Stimulated activated CD4-positive, alpha-beta T cell treated with anti-CD3 and anti-CD28 coated beads, TNF-alpha, amount 100 ng/mL, for 48 hours (primary cell): ENCODE measurements at regions not wholly inside any gene's neighbourhood (a gene's known extent, or its start where the extent isn't known, plus 50 kb on each side); places are given as distances from the start of the nearest gene placed in this dataset.
A peak's percentile ranks its signal among the peaks of the same experiment; 100 is the strongest.

ENCODE experiments used
- DNase-seq, 3 donors: peaks; one replicate each; pipeline ENCODE4 v3.0.0-alpha.2; 2020; ENCODE audit warnings: low read depth in 3 of 3

- DNase-seq: peak; percentile 41 to 62 (median 47)
Measured at GRCh38 chr4:38310446-38311043, 350.3 kb downstream of the PTTG2 start.

- DNase-seq: no peak
Measured at GRCh38 chr4:38311495-38312126, 351.4 kb downstream of the PTTG2 start.

GRCh38 chr4:38313175-38313574 is 350.8 kb upstream of the KLF3 start:
- no peak for DNase-seq

- no peak for DNase-seq
Measured at GRCh38 chr4:38313999-38314561, 349.9 kb upstream of the KLF3 start.

- no peak for DNase-seq
Measured at GRCh38 chr4:38314663-38315062, 349.3 kb upstream of the KLF3 start.

GRCh38 chr4:38315286-38315685 is 348.7 kb upstream of the KLF3 start:
- no peak for DNase-seq

GRCh38 chr4:38316045-38316444 is 348.0 kb upstream of the KLF3 start:
- DNase-seq: no peak

- DNase-seq: no peak
Measured at GRCh38 chr4:38317041-38317674, 346.8 kb upstream of the KLF3 start.

- DNase-seq: peak; percentile 53 to 62 (median 56)
Measured at GRCh38 chr4:38318737-38319455, 345.1 kb upstream of the KLF3 start.

- DNase-seq: peak; percentile 86 to 96 (median 91)
Measured at GRCh38 chr4:38319456-38320342, 344.3 kb upstream of the KLF3 start.

GRCh38 chr4:38320343-38320695 is 343.7 kb upstream of the KLF3 start:
- DNase-seq: no peak

GRCh38 chr4:38320833-38321232 is 343.2 kb upstream of the KLF3 start:
- no peak for DNase-seq

GRCh38 chr4:38322714-38323113 is 341.3 kb upstream of the KLF3 start:
- DNase-seq: no peak

- DNase-seq: no peak
Measured at GRCh38 chr4:38323141-38323641, 340.8 kb upstream of the KLF3 start.

- no peak for DNase-seq
Measured at GRCh38 chr4:38324861-38325628, 339.0 kb upstream of the KLF3 start.

GRCh38 chr4:38325629-38325913 is 338.4 kb upstream of the KLF3 start:
- no peak for DNase-seq

- DNase-seq: no peak
Measured at GRCh38 chr4:38326499-38326898, 337.5 kb upstream of the KLF3 start.

GRCh38 chr4:38327174-38327573 is 336.8 kb upstream of the KLF3 start:
- no peak for DNase-seq

GRCh38 chr4:38328989-38329729 is 334.8 kb upstream of the KLF3 start:
- DNase-seq: no peak

- no peak for DNase-seq
Measured at GRCh38 chr4:38330321-38330720, 333.7 kb upstream of the KLF3 start.
